Esophagus muscularis mucosa (tissue), 4 donors: ENCODE measurements at regions not wholly inside any gene's neighbourhood (a gene's known extent, or its start where the extent isn't known, plus 50 kb on each side); places are given as distances from the start of the nearest gene placed in this dataset.

Experiments
- EP300 ChIP-seq: sonication (generic); formaldehyde crosslinking; IDR thresholded peaks from one replicate; pipeline ENCODE4 v1.6.1; 2017; ENCODE audit warnings: antibody characterized with exemption
- POLR2A ChIP-seq: fragments of 450-650 bp; IDR thresholded peaks from one replicate; pipeline ENCODE4 v1.6.1; 2017; ENCODE audit warnings: antibody characterized with exemption, moderate library complexity, mild to moderate bottlenecking, low read depth
- TF ChIP-seq, protein P1 (sequence below), 3 experiments: fragments of 200-600 bp in 2 of 3; fragments of 450-650 bp in 1 of 3; sonication (generic) in 2 of 3; IDR thresholded peaks; one replicate each; pipeline ENCODE4 v1.5.1; 2017 to 2019; ENCODE audit warnings: antibody characterized with exemption in 3 of 3, mild to moderate bottlenecking in 2 of 3, moderate library complexity in 1 of 3

DNA sequence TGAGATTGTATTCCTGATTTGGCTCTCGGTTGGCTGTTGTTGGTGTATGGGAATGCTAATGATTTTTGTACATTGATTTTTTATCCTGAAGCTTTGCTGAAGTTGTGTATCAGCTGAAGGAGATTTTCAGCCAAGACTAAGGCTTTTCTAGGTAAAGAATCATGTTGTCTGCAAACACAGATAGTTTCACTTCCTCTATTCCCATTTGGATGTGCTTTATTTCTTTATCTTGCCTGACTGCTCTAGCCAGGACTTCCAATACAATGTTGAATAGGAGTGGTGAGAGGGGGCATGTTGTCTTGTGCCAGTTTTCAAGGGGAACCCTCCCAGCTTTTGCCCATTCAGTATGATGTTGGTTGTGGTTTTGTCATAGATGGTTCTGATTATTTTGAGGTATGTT lies 90.4 kb downstream of the CYP26B1 start:
- TF ChIP-seq, protein P1, sequence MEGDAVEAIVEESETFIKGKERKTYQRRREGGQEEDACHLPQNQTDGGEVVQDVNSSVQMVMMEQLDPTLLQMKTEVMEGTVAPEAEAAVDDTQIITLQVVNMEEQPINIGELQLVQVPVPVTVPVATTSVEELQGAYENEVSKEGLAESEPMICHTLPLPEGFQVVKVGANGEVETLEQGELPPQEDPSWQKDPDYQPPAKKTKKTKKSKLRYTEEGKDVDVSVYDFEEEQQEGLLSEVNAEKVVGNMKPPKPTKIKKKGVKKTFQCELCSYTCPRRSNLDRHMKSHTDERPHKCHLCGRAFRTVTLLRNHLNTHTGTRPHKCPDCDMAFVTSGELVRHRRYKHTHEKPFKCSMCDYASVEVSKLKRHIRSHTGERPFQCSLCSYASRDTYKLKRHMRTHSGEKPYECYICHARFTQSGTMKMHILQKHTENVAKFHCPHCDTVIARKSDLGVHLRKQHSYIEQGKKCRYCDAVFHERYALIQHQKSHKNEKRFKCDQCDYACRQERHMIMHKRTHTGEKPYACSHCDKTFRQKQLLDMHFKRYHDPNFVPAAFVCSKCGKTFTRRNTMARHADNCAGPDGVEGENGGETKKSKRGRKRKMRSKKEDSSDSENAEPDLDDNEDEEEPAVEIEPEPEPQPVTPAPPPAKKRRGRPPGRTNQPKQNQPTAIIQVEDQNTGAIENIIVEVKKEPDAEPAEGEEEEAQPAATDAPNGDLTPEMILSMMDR (IDR thresholded peaks at IDR 0.05), result no peak
- TF ChIP-seq EP300, result no peak
- no peak for TF ChIP-seq POLR2A
